Calu3 (cell line): ENCODE measurements at regions not wholly inside any gene's neighbourhood (a gene's known extent, or its start where the extent isn't known, plus 50 kb on each side); places are given as distances from the start of the nearest gene placed in this dataset.

Experiments used
- BruUV-seq: library from RNA; stranded (reverse); fragments of 400-500 nt; replicated peaks from 2 replicates; lab custom pipeline; 2021; lab: Mats Ljungman, UMichigan
- CTCF ChIA-PET: fragments of 300-600 bp; sonication (Branson Sonifier 250); formaldehyde crosslinking; loops from one replicate; lab custom pipeline; 2022; ENCODE audit warnings: antibody characterized with exemption; lab: Charles Lee
- DNase-seq: peaks from one replicate; pipeline ENCODE4 v3.0.0; 2022
- H3K27ac Mint-ChIP-seq: one replicate; pipeline ENCODE4 v1.8.0; 2022; ENCODE audit warnings: mixed read lengths; ENCODE audit not compliant: unreplicated experiment
- H3K27me3 Mint-ChIP-seq: one replicate; pipeline ENCODE4 v1.8.0; 2022; ENCODE audit warnings: mixed read lengths; ENCODE audit not compliant: unreplicated experiment
- H3K36me3 Mint-ChIP-seq: one replicate; pipeline ENCODE4 v1.8.0; 2022; ENCODE audit warnings: mild to moderate bottlenecking, moderate library complexity, mixed read lengths; ENCODE audit not compliant: insufficient read depth, unreplicated experiment
- H3K4me1 Mint-ChIP-seq: one replicate; pipeline ENCODE4 v1.8.0; 2022; ENCODE audit warnings: mild to moderate bottlenecking, low read depth, mixed read lengths; ENCODE audit not compliant: unreplicated experiment
- H3K4me3 Mint-ChIP-seq: one replicate; pipeline ENCODE4 v1.8.0; 2022; ENCODE audit warnings: mild to moderate bottlenecking, low read depth, moderate library complexity, mixed read lengths; ENCODE audit not compliant: unreplicated experiment
- H3K9me3 Mint-ChIP-seq: one replicate; pipeline ENCODE4 v1.8.0; 2022; ENCODE audit warnings: low read depth, mixed read lengths; ENCODE audit not compliant: unreplicated experiment
- intact Hi-C: fragments of 100-400 bp; cut with micrococcal nuclease; formaldehyde crosslinking; loops from one replicate; pipeline ENCODE4 v1.10.0; 2022; ENCODE audit not compliant: unreplicated experiment
- TF ChIP-seq, protein P1 (sequence below): fragments of 200-600 bp; IDR thresholded peaks from one replicate; pipeline ENCODE4 v1.8.0; 2022; ENCODE audit warnings: antibody characterized with exemption; ENCODE audit not compliant: unreplicated experiment

DNA sequence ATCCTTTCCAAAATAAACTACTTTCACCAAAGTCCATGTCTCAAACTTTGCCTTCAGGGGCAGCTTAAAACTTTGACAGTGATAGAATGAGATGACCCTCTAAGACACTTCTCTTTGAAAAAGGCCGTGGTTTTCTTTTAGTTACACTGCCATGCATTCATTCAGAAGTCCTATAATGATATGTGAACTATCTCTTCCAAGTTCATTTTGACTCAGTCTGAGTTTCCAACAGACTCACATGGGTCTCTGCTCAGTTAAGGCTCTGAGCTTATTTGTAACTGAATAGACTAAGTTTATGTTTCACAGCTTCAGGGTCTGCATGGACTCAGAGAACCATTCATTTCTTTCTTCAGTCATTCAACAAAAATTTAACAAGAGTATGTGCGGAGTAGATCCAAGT lies 208.9 kb upstream of the PRSS1 start:
- no peak overlapping the region for H3K4me3 Mint-ChIP-seq
- intact Hi-C loops, result no loop called here
- no peak for DNase-seq
- H3K9me3 Mint-ChIP-seq, result no peaks in the 10 kb centered on the region
- no peak overlapping the region for H3K27ac Mint-ChIP-seq
- H3K4me1 Mint-ChIP-seq, result peaks cover 11% of the 10 kb centered on the region
- CTCF ChIA-PET, result interaction anchor here (0.6 to 1.3 kb wide), 2 partner anchors 18 to 36 kb away, joined by 3 to 4 read pairs; no protein-coding TSS in a partner anchor
- no TSS peak for BruUV-seq
- H3K36me3 Mint-ChIP-seq, result no peaks in the 10 kb centered on the region
- TF ChIP-seq, protein P1, sequence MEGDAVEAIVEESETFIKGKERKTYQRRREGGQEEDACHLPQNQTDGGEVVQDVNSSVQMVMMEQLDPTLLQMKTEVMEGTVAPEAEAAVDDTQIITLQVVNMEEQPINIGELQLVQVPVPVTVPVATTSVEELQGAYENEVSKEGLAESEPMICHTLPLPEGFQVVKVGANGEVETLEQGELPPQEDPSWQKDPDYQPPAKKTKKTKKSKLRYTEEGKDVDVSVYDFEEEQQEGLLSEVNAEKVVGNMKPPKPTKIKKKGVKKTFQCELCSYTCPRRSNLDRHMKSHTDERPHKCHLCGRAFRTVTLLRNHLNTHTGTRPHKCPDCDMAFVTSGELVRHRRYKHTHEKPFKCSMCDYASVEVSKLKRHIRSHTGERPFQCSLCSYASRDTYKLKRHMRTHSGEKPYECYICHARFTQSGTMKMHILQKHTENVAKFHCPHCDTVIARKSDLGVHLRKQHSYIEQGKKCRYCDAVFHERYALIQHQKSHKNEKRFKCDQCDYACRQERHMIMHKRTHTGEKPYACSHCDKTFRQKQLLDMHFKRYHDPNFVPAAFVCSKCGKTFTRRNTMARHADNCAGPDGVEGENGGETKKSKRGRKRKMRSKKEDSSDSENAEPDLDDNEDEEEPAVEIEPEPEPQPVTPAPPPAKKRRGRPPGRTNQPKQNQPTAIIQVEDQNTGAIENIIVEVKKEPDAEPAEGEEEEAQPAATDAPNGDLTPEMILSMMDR, result no peak
- H3K27me3 Mint-ChIP-seq, result no peaks in the 10 kb centered on the region

DNA sequence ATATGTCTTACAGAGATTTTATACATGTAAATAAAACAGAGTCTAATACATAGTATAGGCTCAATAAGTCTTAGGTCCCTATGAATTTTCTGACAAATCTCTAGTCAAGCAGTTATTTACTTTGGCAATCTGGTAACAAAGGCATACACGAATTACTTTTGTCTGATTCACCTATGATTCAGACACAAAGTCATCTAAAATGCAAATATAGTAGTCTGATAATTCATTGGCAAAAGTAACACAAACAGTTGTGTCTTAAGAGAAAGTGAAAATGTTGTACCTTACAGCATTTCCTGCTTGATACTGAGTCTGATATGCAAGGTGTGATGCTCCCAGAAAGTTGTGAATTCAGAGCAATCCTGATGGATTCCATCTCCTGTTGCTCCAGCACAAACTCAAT lies 209.4 kb upstream of the PRSS1 start:
- CTCF ChIA-PET, result interaction anchor here (0.6 to 1.3 kb wide), 2 partner anchors 18 to 37 kb away, joined by 3 to 4 read pairs; no protein-coding TSS in a partner anchor
- no peaks in the 10 kb centered on the region for H3K9me3 Mint-ChIP-seq
- intact Hi-C loops, result no loop called here
- no peak overlapping the region for H3K4me3 Mint-ChIP-seq
- no peak for DNase-seq
- BruUV-seq, result no TSS peak
- H3K27ac Mint-ChIP-seq, result no peak overlapping the region
- H3K36me3 Mint-ChIP-seq, result no peaks in the 10 kb centered on the region
- H3K27me3 Mint-ChIP-seq, result no peaks in the 10 kb centered on the region
- TF ChIP-seq, protein P1, result no peak
- peaks cover 16% of the 10 kb centered on the region for H3K4me1 Mint-ChIP-seq

DNA sequence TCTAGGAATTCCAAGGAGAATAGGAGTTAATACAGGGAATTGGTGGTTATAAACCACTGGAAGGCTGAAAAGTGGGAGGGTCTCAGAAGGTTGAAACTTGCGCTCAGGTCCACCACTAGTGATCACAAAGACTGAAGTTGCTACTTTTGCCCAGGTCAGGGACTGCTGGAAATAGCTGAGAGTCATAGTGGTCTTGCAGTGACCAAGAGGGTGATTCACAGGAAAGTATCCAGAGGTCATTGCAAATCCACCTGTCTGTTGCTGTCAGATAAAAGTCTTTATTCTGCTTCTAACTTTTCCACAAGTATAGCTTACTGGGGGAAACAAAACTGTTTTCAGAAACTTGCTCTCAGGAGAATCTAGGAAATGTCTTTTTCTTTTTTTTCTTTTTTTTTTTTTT lies 211.5 kb upstream of the PRSS1 start:
- Mint-ChIP-seq H3K36me3 (no peaks in the 10 kb centered on the region), H3K4me3 (no peak overlapping the region), H3K9me3 (no peaks in the 10 kb centered on the region), H3K27ac (no peak overlapping the region), H3K4me1 (peaks cover 18% of the 10 kb centered on the region), H3K27me3 (no peaks in the 10 kb centered on the region)
- no peak for DNase-seq
- BruUV-seq, result no TSS peak
- TF ChIP-seq, protein P1, result no peak
- intact Hi-C loops, result no loop called here
- CTCF ChIA-PET, result interaction anchor here (1.8 to 2.0 kb wide), 2 partner anchors 50 to 245 kb away, joined by 8 to 11 read pairs; no protein-coding TSS in a partner anchor

DNA sequence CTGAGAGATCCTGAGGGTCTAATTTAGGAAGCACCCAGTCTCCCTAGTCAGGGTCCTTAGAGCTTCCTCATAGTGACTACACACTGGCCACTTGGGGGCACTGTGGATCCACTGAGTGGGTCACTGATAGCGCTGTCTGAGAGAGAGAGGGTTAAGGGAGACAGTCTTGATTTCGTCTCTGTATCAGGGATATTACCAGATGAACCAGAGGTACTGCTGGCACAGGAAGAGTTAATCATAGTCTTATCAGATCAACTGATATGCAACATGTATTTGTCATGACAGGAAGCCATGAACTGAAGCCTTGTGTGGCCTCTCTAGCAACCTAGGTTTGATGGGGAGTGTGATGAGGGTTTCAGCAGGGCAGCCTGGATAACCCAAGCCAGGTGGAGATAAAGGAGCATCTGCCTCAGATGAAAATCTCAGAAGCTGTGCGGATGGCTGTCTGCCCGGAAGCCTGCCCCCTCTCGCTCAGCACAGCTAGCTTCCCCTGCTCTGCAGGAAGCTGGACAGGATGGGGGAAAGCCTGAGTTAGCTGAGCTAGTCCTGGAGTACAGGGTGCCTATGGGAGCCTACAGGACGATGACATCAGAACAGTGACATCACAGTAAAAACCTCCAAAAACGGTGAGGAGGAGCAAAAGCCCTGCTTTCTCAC lies 214.0 kb upstream of the PRSS1 start:
- Mint-ChIP-seq H3K4me1 (peaks cover 15% of the 10 kb centered on the region), H3K27ac (no peak overlapping the region), H3K4me3 (no peak overlapping the region), H3K9me3 (no peaks in the 10 kb centered on the region), H3K36me3 (no peaks in the 10 kb centered on the region), H3K27me3 (peaks cover 12% of the 10 kb centered on the region)
- TF ChIP-seq, protein P1, result peak; percentile 81
- CTCF ChIA-PET, result interaction anchor here (0.6 to 2.8 kb wide), 20 partner anchors 11 to 276 kb away, joined by 3 to 45 read pairs (median 4); no protein-coding TSS in a partner anchor
- intact Hi-C loops, result loop anchor here (1.0 kb wide), 2 partner anchors 52 to 248 kb away; no protein-coding TSS in a partner anchor
- peak; percentile 82 for DNase-seq
- BruUV-seq, result no TSS peak
